NT2/D1 (cell line): ENCODE measurements at regions not wholly inside any gene's neighbourhood (a gene's known extent, or its start where the extent isn't known, plus 50 kb on each side); places are given as distances from the start of the nearest gene placed in this dataset.
"Not testable (repeated sequence)": the region's sequence is repeated elsewhere in the genome, so short reads cannot be mapped to it uniquely, and the experiment has no call there.

Experiments
- DNase-seq: peaks from one replicate; pipeline ENCODE4 v3.0.0-alpha.2; 2011; ENCODE audit warnings: low read depth, low spot score
- H3K27me3 ChIP-seq: 2 replicates; pipeline ENCODE4 v1.6.0; 2011; ENCODE audit warnings: mild to moderate bottlenecking; ENCODE audit not compliant: insufficient read length, insufficient read depth
- H3K36me3 ChIP-seq: 2 replicates; pipeline ENCODE4 v1.6.1; 2011; ENCODE audit warnings: mild to moderate bottlenecking, low read length, mixed read lengths; ENCODE audit not compliant: insufficient read depth, insufficient read length
- H3K4me1 ChIP-seq: 2 replicates; pipeline ENCODE4 v1.5.1; 2011; ENCODE audit not compliant: insufficient read depth, insufficient read length
- H3K4me3 ChIP-seq: 2 replicates; pipeline ENCODE4 v1.5.1; 2011; ENCODE audit warnings: low read depth; ENCODE audit not compliant: insufficient read length
- H3K9ac ChIP-seq: 2 replicates; pipeline ENCODE4 v1.6.0; 2011; ENCODE audit warnings: low read depth; ENCODE audit not compliant: insufficient read length
- H3K9me3 ChIP-seq: 2 replicates; pipeline ENCODE4 v1.5.1; 2011; ENCODE audit warnings: mild to moderate bottlenecking, low read length; ENCODE audit not compliant: insufficient read depth
- SUZ12 ChIP-seq: IDR thresholded peaks from 2 replicates; pipeline ENCODE4 v1.6.1; 2011; ENCODE audit not compliant: insufficient read length, insufficient read depth; ENCODE audit errors: extremely low read depth
- YY1 ChIP-seq: IDR thresholded peaks from 2 replicates; pipeline ENCODE4 v1.6.1; 2011; ENCODE audit not compliant: insufficient read length, insufficient read depth
- ZNF274 ChIP-seq: IDR thresholded peaks from 2 replicates; pipeline ENCODE4 v1.6.1; 2011; ENCODE audit warnings: mild to moderate bottlenecking, low read depth, low read length

DNA sequence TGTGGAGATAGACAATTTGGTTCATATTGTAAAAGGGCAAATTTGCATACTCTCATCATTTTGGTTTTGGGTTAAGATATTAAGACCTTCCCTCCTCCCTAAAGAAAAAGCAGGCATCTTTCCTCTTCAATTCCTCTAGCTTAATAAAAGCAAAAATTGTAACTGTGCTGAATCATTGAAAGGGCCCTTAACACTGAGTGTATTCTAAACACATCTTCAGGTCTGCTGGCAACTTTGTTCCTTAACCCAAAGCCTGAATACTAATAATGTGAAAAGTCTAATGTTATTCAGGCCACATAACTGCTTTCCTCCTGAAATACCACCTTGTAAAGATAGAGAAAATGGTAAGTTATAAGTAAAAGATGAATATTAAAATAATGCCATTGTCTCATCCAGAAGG lies 1200.5 kb upstream of the FAM98A start:
- TF ChIP-seq SUZ12 = no peak
- TF ChIP-seq ZNF274 = no peak
- TF ChIP-seq YY1 = no peak
- H3K9me3 ChIP-seq = no peaks in the 10 kb centered on the region
- no peaks in the 10 kb centered on the region for H3K27me3 ChIP-seq
- no peaks in the 10 kb centered on the region for H3K36me3 ChIP-seq
- H3K4me1 ChIP-seq = no peaks in the 10 kb centered on the region
- H3K9ac ChIP-seq = no peak overlapping the region
- H3K4me3 ChIP-seq = no peak overlapping the region
- no peak for DNase-seq

GRCh38 chr2:34795586-34795985 lies 1196.5 kb upstream of the FAM98A start:
- not testable (repeated sequence) for DNase-seq, H3K9ac ChIP-seq, H3K9me3 ChIP-seq, H3K27me3 ChIP-seq, H3K4me1 ChIP-seq, H3K4me3 ChIP-seq, H3K36me3 ChIP-seq

DNA sequence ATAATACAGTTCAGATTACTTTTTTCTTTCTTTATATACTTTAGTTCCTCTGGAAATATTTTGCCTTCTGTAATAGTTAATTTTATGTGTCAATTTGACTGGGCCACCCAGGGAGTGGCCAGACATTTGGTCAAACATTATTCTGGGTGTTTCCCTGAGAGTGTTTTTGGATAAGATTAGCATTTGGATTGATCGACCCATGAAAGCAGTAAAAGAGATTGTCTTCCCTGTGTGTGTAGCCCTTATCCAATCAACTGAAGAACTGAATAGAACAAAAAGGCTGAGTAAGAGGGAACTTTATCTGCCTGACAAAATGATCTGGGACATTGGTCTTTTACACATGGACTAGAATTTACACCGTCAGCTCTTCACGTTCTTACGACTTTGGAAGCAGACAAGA lies 1190.1 kb upstream of the FAM98A start:
- H3K9me3 ChIP-seq = no peaks in the 10 kb centered on the region; the same call in 1 of the 2 replicates
- TF ChIP-seq SUZ12 = no peak
- no peak for TF ChIP-seq YY1
- TF ChIP-seq ZNF274 = no peak
- no peaks in the 10 kb centered on the region for H3K27me3 ChIP-seq
- no peaks in the 10 kb centered on the region for H3K4me1 ChIP-seq
- H3K4me3 ChIP-seq = no peak overlapping the region
- no peak for DNase-seq
- H3K9ac ChIP-seq = no peak overlapping the region
- no peaks in the 10 kb centered on the region for H3K36me3 ChIP-seq

DNA sequence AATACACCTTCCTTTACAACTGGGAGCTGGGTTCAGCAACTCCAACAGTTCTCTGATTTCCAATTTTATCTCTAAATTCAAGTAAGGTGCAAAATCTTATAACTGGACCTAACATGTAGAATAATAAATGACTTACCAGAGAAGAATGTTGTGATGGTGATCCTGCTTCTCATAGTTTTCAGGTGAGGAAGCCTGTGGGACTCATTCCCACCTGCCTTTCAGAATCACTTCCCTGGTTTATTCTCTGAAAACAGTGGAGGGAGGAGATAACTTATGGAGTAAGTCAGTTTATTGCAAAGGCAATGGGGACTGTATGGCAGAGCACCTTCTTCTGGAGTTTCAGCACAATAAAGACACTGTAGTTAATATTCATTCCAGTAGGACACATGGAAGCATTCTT lies 1188.2 kb upstream of the FAM98A start:
- no peak for TF ChIP-seq YY1
- no peak for TF ChIP-seq SUZ12
- no peak for TF ChIP-seq ZNF274
- H3K4me3 ChIP-seq = no peak overlapping the region
- no peak overlapping the region for H3K9ac ChIP-seq
- no peaks in the 10 kb centered on the region for H3K4me1 ChIP-seq
- no peaks in the 10 kb centered on the region for H3K36me3 ChIP-seq
- DNase-seq = no peak
- H3K9me3 ChIP-seq = no peaks in the 10 kb centered on the region; the same call in 1 of the 2 replicates
- H3K27me3 ChIP-seq = no peaks in the 10 kb centered on the region

DNA sequence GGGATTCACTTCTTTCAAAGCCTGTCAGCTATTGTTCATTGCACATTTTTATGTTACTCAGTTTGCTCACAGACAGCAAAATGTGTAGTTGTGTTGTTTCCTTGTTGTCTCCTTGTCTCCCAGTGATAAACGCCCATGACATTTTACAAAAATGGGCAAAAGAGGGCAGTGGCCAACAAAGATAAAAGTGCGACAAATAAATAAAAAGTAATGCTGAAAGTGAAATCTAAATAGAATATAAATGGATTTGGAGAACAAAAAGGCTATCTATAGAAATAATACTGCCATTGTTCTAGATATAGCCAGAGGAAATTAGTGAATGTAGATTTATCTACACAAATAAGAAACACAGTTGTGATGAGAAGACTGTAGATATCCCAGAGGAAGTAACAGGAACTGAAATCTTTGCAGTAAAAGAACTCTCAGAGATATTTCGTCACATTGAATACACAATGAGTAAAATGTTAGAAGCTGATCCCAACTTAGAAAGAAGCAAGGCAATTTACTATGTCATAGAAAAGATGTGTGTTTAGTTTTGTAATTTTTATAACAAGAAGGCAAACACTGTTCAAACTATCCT lies 1186.2 kb upstream of the FAM98A start:
- no peak overlapping the region for H3K4me3 ChIP-seq
- H3K4me1 ChIP-seq = no peaks in the 10 kb centered on the region
- DNase-seq = no peak
- H3K36me3 ChIP-seq = no peaks in the 10 kb centered on the region
- no peak for TF ChIP-seq SUZ12
- no peak for TF ChIP-seq YY1
- TF ChIP-seq ZNF274 = no peak
- H3K9ac ChIP-seq = no peak overlapping the region
- no peaks in the 10 kb centered on the region for H3K27me3 ChIP-seq
- H3K9me3 ChIP-seq = no peaks in the 10 kb centered on the region; the same call in 1 of the 2 replicates

DNA sequence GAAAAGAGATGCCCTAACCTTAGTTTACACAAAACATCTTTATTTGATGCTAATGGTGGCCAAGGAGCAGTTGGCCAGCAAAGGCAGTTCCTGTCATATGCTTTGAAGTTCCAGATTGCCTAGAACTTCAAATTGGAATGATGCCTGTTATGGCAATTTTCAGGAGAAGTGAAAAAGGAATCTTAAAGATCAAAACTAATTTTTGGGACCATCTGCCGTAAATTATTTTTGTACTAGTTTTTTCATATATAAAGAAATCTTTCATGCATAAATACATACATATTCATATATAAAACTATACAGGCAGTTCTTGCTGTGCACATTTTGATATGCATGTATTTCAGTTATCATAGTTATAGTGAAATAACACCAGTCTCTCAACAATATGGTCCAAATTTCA lies 1185.6 kb upstream of the FAM98A start:
- TF ChIP-seq YY1 = no peak
- TF ChIP-seq ZNF274 = no peak
- Histone ChIP-seq H3K27me3 (no peaks in the 10 kb centered on the region), H3K36me3 (no peaks in the 10 kb centered on the region), H3K9me3 (no peaks in the 10 kb centered on the region; the same call in 1 of the 2 replicates), H3K4me3 (no peak overlapping the region), H3K9ac (no peak overlapping the region), H3K4me1 (no peaks in the 10 kb centered on the region)
- no peak for DNase-seq

- not testable (repeated sequence) for H3K27me3 ChIP-seq, H3K36me3 ChIP-seq, DNase-seq, H3K9ac ChIP-seq, H3K4me1 ChIP-seq, H3K4me3 ChIP-seq, H3K9me3 ChIP-seq
Observed at GRCh38 chr2:34750742-34751141, 1151.6 kb upstream of the FAM98A start.

- H3K4me3 ChIP-seq = no peak overlapping the region
- H3K9ac ChIP-seq = no peak overlapping the region
- no peak for DNase-seq
- H3K27me3 ChIP-seq = no peaks in the 10 kb centered on the region
- no peaks in the 10 kb centered on the region for H3K36me3 ChIP-seq
- no peaks in the 10 kb centered on the region for H3K4me1 ChIP-seq
- H3K9me3 ChIP-seq = peaks cover 5% of the 10 kb centered on the region
- no peak for TF ChIP-seq ZNF274
- no peak for TF ChIP-seq YY1
Observed at GRCh38 chr2:34747643-34748042, 1148.5 kb upstream of the FAM98A start.
